H1 (cell line): ENCODE measurements at regions not wholly inside any gene's neighbourhood (a gene's known extent, or its start where the extent isn't known, plus 50 kb on each side); places are given as distances from the start of the nearest gene placed in this dataset.

Experiments used
- CTCF ChIA-PET: fragments of 300-600 bp; sonication (Branson Sonifier 250); formaldehyde crosslinking; loops from one replicate; lab custom pipeline; 2021; ENCODE audit not compliant: partially characterized antibody; lab: Charles Lee
- POLR2A ChIA-PET: fragments of 300-600 bp; sonication (Branson Sonifier 250); formaldehyde crosslinking; loops from one replicate; lab custom pipeline; 2021; ENCODE audit warnings: inconsistent platforms; ENCODE audit not compliant: partially characterized antibody; lab: Charles Lee
- DNase-seq, 2 experiments: peaks; one replicate each; pipeline versions ENCODE4 v3.0.0 to v3.0.0-alpha.2; 2010 to 2022; ENCODE audit warnings: low spot score in 2 of 2, low read depth in 1 of 2, mixed read lengths in 1 of 2
- FAIRE-seq: peaks from 2 replicates; lab custom pipeline; 2011; peaks lifted over from hg19 to GRCh38; lab: Jason Lieb, UNC
- H2AFZ ChIP-seq: 2 replicates; pipeline ENCODE4 v1.8.1; 2012; ENCODE audit warnings: low read length, inconsistent platforms
- H2AK5ac ChIP-seq: 2 replicates; pipeline ENCODE4 v1.6.1; 2013; ENCODE audit warnings: low read depth, low read length
- H2BK120ac ChIP-seq: replicated peaks from 2 replicates; pipeline ENCODE3; 2013; ENCODE audit warnings: low read depth, low read length, inconsistent platforms
- H2BK12ac ChIP-seq: 2 replicates; pipeline ENCODE4 v1.6.1; 2013; ENCODE audit warnings: low read depth, low read length
- H2BK15ac ChIP-seq: 2 replicates; pipeline ENCODE4 v1.6.1; 2013; ENCODE audit warnings: low read length
- H2BK20ac ChIP-seq: 2 replicates; pipeline ENCODE4 v1.6.1; 2013; ENCODE audit warnings: low read length
- H2BK5ac ChIP-seq: 2 replicates; pipeline ENCODE4 v1.6.1; 2013; ENCODE audit warnings: low read depth, low read length
- H3K14ac ChIP-seq: 2 replicates; pipeline ENCODE4 v1.6.1; 2013; ENCODE audit warnings: inconsistent platforms; ENCODE audit not compliant: insufficient read length
- H3K18ac ChIP-seq: 2 replicates; pipeline ENCODE4 v1.6.1; 2013; ENCODE audit warnings: low read length; ENCODE audit errors: extremely low read depth
- H3K23ac ChIP-seq: 2 replicates; pipeline ENCODE4 v1.6.1; 2013; ENCODE audit warnings: inconsistent platforms; ENCODE audit not compliant: insufficient read length
- H3K23me2 ChIP-seq: 2 replicates; pipeline ENCODE4 v1.6.1; 2013; ENCODE audit warnings: low read depth, low read length
- H3K27ac ChIP-seq: 2 replicates; pipeline ENCODE4 v1.6.1; 2011; ENCODE audit warnings: low read depth, low read length, inconsistent platforms
- H3K27me3 ChIP-seq, 4 experiments: replicated peaks in 1 of 4; 1 replicate in 1 of 4; 2 replicates in 3 of 4; pipeline versions ENCODE4 v1.6.1 to v1.8.1; 2011 to 2013; ENCODE audit warnings: low read length in 3 of 4, mild to moderate bottlenecking in 3 of 4, inconsistent platforms in 2 of 4, mixed read lengths in 2 of 4, moderate library complexity in 1 of 4; ENCODE audit not compliant: control insufficient read depth in 3 of 4, insufficient read depth in 3 of 4; ENCODE audit errors: extremely low read depth in 1 of 4
- H3K36me3 ChIP-seq, 4 experiments: 2 replicates each; pipeline versions ENCODE4 v1.6.1 to v1.8.1; 2011 to 2013; ENCODE audit warnings: mild to moderate bottlenecking in 4 of 4, low read length in 3 of 4, moderate library complexity in 2 of 4, control low read depth in 1 of 4, inconsistent platforms in 1 of 4; ENCODE audit not compliant: insufficient read depth in 4 of 4, control insufficient read depth in 2 of 4
- H3K4ac ChIP-seq: replicated peaks from 2 replicates; pipeline ENCODE3; 2013; ENCODE audit warnings: low read length, low read depth, mixed read lengths, inconsistent platforms; ENCODE audit not compliant: insufficient read length
- H3K4me1 ChIP-seq, 4 experiments: replicated peaks in 1 of 4; 1 replicate in 1 of 4; 2 replicates in 3 of 4; pipeline versions ENCODE4 v1.6.1 to v1.8.1; 2011 to 2013; ENCODE audit warnings: low read length in 3 of 4, inconsistent platforms in 2 of 4, mixed read lengths in 1 of 4; ENCODE audit not compliant: insufficient read depth in 4 of 4, control insufficient read depth in 3 of 4
- H3K4me2 ChIP-seq, 2 experiments: 2 replicates each; pipeline versions ENCODE4 v1.6.1 to v1.8.1; 2011 to 2013; ENCODE audit warnings: low read depth in 2 of 2, low read length in 2 of 2, control low read depth in 1 of 2, inconsistent platforms in 1 of 2, mild to moderate bottlenecking in 1 of 2; ENCODE audit not compliant: insufficient read depth in 1 of 2
- H3K4me3 ChIP-seq, 4 experiments: fragments of 200-600, 300-600 bp in 1 of 4; sonication (generic), shearing (Covaris generic), sonication (Bioruptor Twin) in 1 of 4; 2 replicates each; pipeline versions ENCODE4 v1.5.1 to v1.8.1; 2011 to 2016; ENCODE audit warnings: low read length in 4 of 4, low read depth in 3 of 4, control low read depth in 2 of 4, inconsistent platforms in 2 of 4, mild to moderate bottlenecking in 2 of 4, mixed read lengths in 1 of 4, moderate library complexity in 1 of 4; ENCODE audit not compliant: insufficient read depth in 2 of 4; ENCODE audit errors: extremely low read depth in 1 of 4
- H3K56ac ChIP-seq: replicated peaks from 2 replicates; pipeline ENCODE3; 2013; ENCODE audit warnings: low read depth, mild to moderate bottlenecking, mixed read lengths, low read length, inconsistent platforms; ENCODE audit not compliant: insufficient read length
- H3K79me1 ChIP-seq: 2 replicates; pipeline ENCODE4 v1.6.1; 2013; ENCODE audit warnings: low read depth, low read length, control low read depth
- H3K79me2 ChIP-seq, 2 experiments: 2 replicates each; pipeline versions ENCODE4 v1.6.1 to v1.8.1; 2012 to 2013; ENCODE audit warnings: low read length in 2 of 2, mild to moderate bottlenecking in 2 of 2, inconsistent platforms in 1 of 2; ENCODE audit not compliant: insufficient read depth in 2 of 2, control insufficient read depth in 1 of 2
- H3K9ac ChIP-seq, 4 experiments: replicated peaks in 1 of 4; 1 replicate in 1 of 4; 2 replicates in 3 of 4; pipeline versions ENCODE4 v1.6.1 to v1.8.1; 2011 to 2013; ENCODE audit warnings: low read depth in 3 of 4, low read length in 3 of 4, control low read depth in 2 of 4, mild to moderate bottlenecking in 2 of 4, moderate library complexity in 2 of 4, inconsistent platforms in 1 of 4; ENCODE audit errors: extremely low read depth in 1 of 4
- H3K9me3 ChIP-seq, 2 experiments: 2 replicates each; pipeline versions ENCODE4 v1.6.1 to v1.8.1; 2012 to 2013; ENCODE audit warnings: mild to moderate bottlenecking in 2 of 2, moderate library complexity in 2 of 2, control low read depth in 1 of 2, inconsistent platforms in 1 of 2, low read depth in 1 of 2, low read length in 1 of 2, mixed read lengths in 1 of 2; ENCODE audit not compliant: insufficient read depth in 2 of 2
- H4K20me1 ChIP-seq, 2 experiments: replicated peaks in 1 of 2; 2 replicates each; pipeline versions ENCODE3 to v1.8.1; 2011 to 2013; ENCODE audit warnings: inconsistent platforms in 2 of 2, low read length in 2 of 2, mild to moderate bottlenecking in 1 of 2; ENCODE audit not compliant: insufficient read depth in 2 of 2, control insufficient read depth in 1 of 2
- H4K5ac ChIP-seq: 2 replicates; pipeline ENCODE4 v1.6.1; 2013; ENCODE audit warnings: low read length, low read depth, mixed read lengths, inconsistent platforms; ENCODE audit not compliant: insufficient read length
- H4K8ac ChIP-seq: 2 replicates; pipeline ENCODE4 v1.8.0; 2013; ENCODE audit warnings: mild to moderate bottlenecking, moderate library complexity, low read length, inconsistent platforms; ENCODE audit not compliant: insufficient read depth; ENCODE audit errors: extremely low read depth
- H4K91ac ChIP-seq: replicated peaks from 2 replicates; pipeline ENCODE3; 2013; ENCODE audit warnings: low read length, mixed read lengths, inconsistent platforms; ENCODE audit not compliant: insufficient read length
- POU5F1 ChIP-seq: IDR thresholded peaks from 2 replicates; pipeline ENCODE4 v1.6.1; 2011; ENCODE audit warnings: low read depth, mild to moderate bottlenecking, low read length, moderate library complexity
- RAD21 ChIP-seq, 2 experiments: IDR thresholded peaks in 1 of 2; conservative IDR thresholded peaks in 1 of 2; 2 replicates each; pipeline ENCODE4 v1.6.1; 2011; ENCODE audit warnings: low read depth in 2 of 2, low read length in 2 of 2, improper control_type of control experiment in 1 of 2, inconsistent platforms in 1 of 2, mild to moderate bottlenecking in 1 of 2, moderate library complexity in 1 of 2
- SAP30 ChIP-seq: fragments of 300-600 bp; sonication (generic); IDR thresholded peaks from 2 replicates; pipeline ENCODE4 v1.7.1; 2012; ENCODE audit warnings: low read length, moderate library complexity, mild to moderate bottlenecking, inconsistent platforms; ENCODE audit not compliant: insufficient read depth, insufficient replicate concordance
- SP1 ChIP-seq: IDR thresholded peaks from 2 replicates; pipeline ENCODE4 v1.6.1; 2011; ENCODE audit warnings: low read depth, low read length
- WGBS, 2 experiments: shearing (Covaris generic) in 1 of 2; methylation state at CpG; one replicate each; pipeline versions ENCODE4 v1.1.6 to v1.1.7; 2013 to 2015; ENCODE audit warnings: low lambda C conversion rate in 2 of 2, mixed read lengths in 2 of 2, inconsistent platforms in 1 of 2, low coverage in 1 of 2, missing lambda C conversion rate in 1 of 2; ENCODE audit not compliant: insufficient replicate concordance in 2 of 2, insufficient coverage in 1 of 2, insufficient read length in 1 of 2; ENCODE audit errors: extremely low coverage in 1 of 2, missing lambda C conversion rate in 1 of 2; 5-methylcytosine and 5-hydroxymethylcytosine counted together

GRCh38 chr9:2344436-2344835 lies 277.2 kb upstream of the VLDLR start:
- H3K23ac ChIP-seq: no peak overlapping the region
- no peak overlapping the region for H4K5ac ChIP-seq
- no peak overlapping the region for H3K18ac ChIP-seq
- H3K4me2 ChIP-seq: no peak overlapping the region
- no peaks in the 10 kb centered on the region for H4K20me1 ChIP-seq
- H3K27ac ChIP-seq: no peak overlapping the region
- peaks cover 8 to 9% of the 10 kb centered on the region in 2 experiments for H3K9me3 ChIP-seq
- CTCF ChIA-PET: interaction anchor here (1.1 kb wide), 1 partner anchor 19 kb away, joined by 3 read pairs; no protein-coding TSS in a partner anchor
- H2BK20ac ChIP-seq: no peak overlapping the region
- H3K4me3 ChIP-seq: no peak overlapping the region
- H3K79me1 ChIP-seq: no peaks in the 10 kb centered on the region
- H2BK15ac ChIP-seq: no peak overlapping the region
- H4K91ac ChIP-seq: no peak overlapping the region
- TF ChIP-seq SP1 (no peak), POU5F1 (no peak), SAP30 (no peak), RAD21 (IDR thresholded peaks at IDR 0.05 in 1 of 2, conservative IDR thresholded peaks at IDR 0.05 in 1 of 2; ENCODE audit: low read depth in 2 of 2, low read length in 2 of 2) (no peak)
- H3K4me1 ChIP-seq: no peaks in the 10 kb centered on the region
- no peak overlapping the region for H3K14ac ChIP-seq
- no peak overlapping the region for H3K4ac ChIP-seq
- H4K8ac ChIP-seq: no peak overlapping the region
- H2BK12ac ChIP-seq: no peak overlapping the region
- no peak overlapping the region for H3K56ac ChIP-seq
- DNase-seq (no peak), FAIRE-seq (no peak)
- no peaks in the 10 kb centered on the region; a peak in 1 of 4 replicates for H3K79me2 ChIP-seq
- POLR2A ChIA-PET: no interaction called here
- H3K36me3 ChIP-seq: peaks cover 0 to 2% (median 0%) of the 10 kb centered on the region in 4 experiments; a peak in 1 of 8 replicates
- 86% methylated on average over 2 of the region's 2 CpGs; no CpG with 5 or more reads in 1 of the 2 experiments for WGBS, 2 experiments
- H2BK5ac ChIP-seq: no peak overlapping the region
- no peaks in the 10 kb centered on the region for H3K27me3 ChIP-seq
- H2AFZ ChIP-seq: no peak overlapping the region
- no peak overlapping the region for H3K9ac ChIP-seq
- no peak overlapping the region for H2BK120ac ChIP-seq
- no peaks in the 10 kb centered on the region for H3K23me2 ChIP-seq
- no peak overlapping the region for H2AK5ac ChIP-seq
